NCI-H526 treated with DMSO at 0.1 percent for 48 hours (cell line): ENCODE measurements at regions not wholly inside any gene's neighbourhood (a gene's known extent, or its start where the extent isn't known, plus 50 kb on each side); places are given as distances from the start of the nearest gene placed in this dataset.
A peak's percentile ranks its signal among the peaks of the same experiment; 100 is the strongest.
"Not testable (repeated sequence)": the region's sequence is repeated elsewhere in the genome, so short reads cannot be mapped to it uniquely, and the experiment has no call there.

ENCODE experiments used
- DNase-seq: peaks from one replicate; lab custom pipeline; 2025; lab: John Stamatoyannopoulos, UW

DNA sequence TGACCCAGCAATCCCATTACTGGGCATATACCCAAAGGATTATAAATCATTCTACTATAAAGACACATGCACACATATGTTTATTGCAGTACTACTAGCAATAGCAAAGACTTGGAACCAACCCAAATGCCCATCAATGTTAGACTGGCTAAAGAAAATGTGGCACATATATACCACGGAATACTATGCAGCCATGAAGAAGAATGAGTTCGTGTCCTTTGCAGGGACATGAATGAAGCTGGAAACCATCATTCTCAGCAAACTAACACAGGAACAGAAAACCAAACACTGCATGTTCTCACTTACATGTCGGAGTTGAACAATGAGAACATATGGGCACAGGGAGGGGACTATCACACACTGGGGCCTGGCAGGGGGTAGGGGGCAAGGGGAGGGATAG is 183.0 kb downstream of the HACE1 start:
- DNase-seq: not testable (repeated sequence)

- not testable (repeated sequence) for DNase-seq
Observed at GRCh38 chr6:104675161-104675560, 184.6 kb downstream of the HACE1 start.

DNA sequence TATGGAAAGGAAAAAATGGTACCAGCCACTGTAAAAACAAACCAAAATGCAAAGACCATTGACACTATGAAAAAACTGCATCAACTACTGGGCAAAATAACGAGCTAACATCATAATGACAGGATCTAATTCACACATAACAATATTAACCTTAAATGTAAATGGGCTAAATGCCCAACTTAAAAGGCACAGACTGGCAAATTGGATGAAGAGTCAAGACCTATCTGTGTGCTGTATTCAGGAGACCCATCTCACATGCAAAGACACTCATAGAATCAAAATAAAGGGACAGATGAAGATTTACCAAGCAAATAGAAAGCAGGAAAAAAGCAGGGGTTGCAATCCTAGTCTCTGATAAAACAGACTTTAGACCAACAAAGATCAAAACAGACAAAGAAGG is 186.6 kb downstream of the HACE1 start:
- not testable (repeated sequence) for DNase-seq

DNA sequence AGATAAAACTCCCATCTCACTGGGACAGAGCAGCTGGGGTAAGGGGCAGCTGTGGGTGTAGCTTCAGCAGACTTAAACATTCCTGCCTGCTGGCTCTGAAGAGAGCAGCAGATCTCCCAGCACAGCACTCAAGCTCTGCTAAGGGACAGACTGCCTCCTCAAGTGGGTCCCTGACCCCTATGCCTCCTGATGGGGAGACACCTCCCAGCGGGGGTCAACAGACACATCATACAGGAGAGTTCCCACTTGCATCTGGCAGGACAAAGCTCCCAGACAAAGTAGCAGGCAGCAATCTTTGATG is 188.2 kb downstream of the HACE1 start:
- DNase-seq: not testable (repeated sequence)

DNA sequence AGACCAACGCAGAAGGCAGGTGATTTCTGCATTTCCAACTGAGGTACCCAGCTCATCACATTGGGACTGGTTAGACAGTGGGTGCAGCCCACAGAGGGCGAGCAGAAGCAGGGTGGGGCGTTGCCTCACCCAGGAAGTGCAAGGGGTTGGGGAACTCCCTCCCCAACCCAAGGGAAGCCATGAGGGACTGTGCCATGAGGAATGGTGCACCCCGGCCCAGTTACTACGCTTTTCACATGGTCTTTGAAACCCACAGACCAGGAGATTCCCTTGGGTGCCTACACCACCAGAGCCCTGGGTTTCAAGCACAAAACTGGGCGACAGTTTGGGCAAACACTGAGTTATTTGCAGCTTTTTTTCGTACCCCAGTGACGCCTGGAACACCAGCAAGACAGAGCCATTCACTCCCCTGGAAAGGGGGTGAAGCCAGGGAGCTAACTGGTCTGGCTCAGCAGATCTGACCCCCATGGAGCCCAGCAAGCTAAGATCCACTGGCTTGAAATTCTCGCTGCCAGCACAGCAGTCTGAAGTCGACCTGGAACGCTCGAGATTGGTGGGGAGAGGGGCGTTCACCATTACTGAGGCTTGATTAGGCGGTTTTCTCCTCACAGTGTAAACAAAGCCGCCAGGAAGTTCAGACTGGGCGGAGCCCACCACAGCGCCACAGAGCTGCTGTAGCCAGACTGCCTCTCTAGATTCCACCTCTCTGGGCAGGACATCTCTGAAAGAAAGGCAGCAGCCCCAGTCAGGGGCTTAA is 188.7 kb downstream of the HACE1 start:
- not testable (repeated sequence) for DNase-seq

DNA sequence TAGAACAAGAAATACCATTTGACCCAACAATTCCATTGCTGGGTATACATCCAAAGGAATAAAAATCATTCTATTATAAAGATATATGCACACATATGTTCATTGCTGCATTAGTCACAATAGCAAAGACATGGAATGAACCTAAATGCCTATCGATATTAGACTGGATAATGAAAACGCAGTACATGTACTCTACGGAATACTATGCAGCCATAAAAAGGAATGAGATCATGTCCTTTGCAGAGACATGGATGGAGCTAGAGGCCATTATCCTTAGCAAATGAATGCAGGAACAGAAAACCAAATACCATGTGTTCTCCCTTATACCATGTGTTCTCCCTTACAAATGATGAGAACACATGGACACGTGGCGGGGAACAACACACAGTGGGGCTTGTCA is 190.2 kb downstream of the HACE1 start:
- DNase-seq: no peak

DNA sequence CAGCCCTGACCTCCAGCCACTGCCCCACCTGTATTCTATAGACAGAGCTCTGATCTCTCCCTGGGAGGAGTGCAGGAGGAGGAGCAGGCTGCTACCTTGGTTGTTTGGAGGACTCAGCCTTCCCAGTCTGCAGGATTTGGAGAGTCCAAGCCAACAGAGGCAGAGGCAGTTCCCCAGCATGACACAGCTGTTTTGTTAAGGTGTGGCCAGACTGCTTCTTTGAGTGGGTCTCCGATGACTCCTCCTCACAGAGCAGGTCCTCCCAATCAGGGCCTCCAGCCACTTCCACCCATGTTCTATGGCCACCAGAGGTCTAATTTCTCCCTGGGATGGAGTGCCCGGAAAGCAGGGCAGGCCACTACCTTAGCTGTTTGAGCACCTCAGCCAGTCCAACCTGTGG is 203.5 kb downstream of the HACE1 start:
- DNase-seq: no peak

DNA sequence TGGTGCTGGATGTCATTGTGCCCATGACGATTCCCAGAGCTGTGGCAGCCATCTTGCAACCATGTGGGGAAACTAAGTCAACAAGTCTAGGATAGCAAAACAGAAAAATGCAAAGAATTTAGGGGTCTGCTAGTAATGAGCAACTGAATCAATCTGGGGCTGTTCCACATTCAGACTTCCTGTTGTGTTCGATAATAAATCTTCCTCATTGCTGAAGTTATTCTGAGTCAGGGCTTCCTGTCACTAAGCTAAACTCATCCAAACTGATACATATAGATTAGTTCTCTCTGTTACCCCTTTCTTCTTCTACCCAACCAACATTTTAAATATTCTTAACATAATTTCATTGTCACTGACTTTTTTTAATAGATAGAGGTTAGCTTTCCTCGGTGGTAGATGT is 205.9 kb downstream of the HACE1 start:
- DNase-seq: no peak

- no peak for DNase-seq
Observed at GRCh38 chr6:104648347-104648746, 211.4 kb downstream of the HACE1 start.

GRCh38 chr6:104644848-104645247 is 214.9 kb downstream of the HACE1 start:
- DNase-seq: no peak

DNA sequence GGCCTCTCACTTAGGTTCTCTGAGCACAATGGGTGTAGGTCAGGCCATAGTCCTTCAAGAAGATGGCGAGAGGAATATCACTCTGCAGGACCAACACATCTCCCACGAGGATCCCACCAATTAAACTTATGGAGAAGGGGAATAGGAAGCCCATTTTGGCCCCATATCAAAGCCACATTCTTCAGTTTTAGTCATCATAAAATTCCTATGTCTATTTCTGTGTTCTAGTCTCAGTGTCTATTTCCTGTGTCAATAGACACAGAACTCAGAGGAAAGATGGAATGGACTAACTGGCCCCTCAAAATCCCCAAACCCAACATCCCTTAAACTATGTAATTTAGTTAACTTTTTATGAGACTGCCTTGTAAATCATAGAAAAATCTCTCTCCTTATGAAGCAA is 216.8 kb downstream of the HACE1 start:
- DNase-seq: no peak

GRCh38 chr6:104640761-104641160 is 219.0 kb downstream of the HACE1 start:
- DNase-seq: no peak

DNA sequence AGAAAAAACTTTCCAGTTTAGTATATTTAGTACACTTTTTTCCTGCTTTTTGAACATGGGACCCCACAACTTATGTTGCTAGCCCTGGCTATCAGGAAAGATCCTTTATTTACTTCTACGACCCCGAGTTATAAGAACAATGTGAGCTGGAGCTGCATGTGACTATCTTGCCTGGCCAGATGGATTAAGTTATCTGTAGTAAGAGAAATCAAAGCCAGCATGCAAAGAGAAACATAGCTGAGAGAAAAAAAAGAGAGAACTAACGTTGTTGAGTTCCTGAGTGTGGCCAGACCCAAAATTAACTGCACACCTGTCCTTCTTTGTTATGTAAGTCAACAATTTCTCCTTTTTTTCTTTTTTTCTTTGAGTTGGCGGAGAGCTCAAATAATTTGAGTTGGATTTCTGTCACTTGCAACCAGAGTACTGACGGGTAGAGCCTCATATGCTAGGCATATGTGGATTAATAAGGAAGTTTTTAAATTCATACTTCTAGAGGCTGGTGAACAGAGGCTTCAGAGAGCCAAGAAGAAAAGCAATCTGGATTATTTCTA is 219.5 kb downstream of the HACE1 start:
- DNase-seq: no peak

DNA sequence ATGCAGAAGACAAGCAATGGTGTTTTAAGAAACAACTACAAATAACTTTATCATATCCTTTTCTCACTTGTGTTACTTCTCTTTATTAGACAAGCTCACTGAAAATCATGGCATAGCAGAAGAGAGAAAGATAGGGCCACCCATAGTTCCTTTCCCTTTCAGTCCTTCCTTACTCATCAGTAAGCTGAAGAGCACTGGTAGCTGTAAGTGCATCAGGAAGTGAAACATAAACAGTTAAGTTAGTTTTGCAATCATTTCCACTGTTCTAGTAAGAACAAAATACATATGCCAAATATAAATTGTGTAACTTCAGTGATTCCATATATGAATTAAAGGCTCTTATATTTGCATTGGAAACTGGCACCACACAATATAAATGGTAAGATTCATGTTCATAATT is 220.1 kb downstream of the HACE1 start:
- no peak for DNase-seq

DNA sequence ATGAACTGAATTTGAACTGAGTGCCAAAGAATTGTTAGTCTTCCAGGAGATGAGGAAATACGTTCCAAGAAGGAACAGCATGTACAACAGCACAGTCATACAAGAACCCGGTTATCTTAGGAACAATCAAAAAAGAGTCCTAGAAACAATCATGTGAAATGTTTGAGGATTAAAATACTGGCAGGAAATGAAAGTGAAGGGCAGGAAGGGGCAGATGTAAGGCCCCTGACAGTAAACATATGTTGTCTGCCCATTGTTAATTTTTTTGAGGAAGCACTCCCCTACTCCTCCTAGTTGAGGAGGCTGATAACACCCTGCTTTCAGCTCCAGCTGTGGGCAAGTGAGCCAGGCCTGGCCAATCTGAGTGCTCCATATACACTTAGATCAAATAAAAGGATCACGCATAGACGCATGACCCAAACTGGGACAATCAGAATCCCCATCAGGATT is 220.9 kb downstream of the HACE1 start:
- DNase-seq: no peak

DNA sequence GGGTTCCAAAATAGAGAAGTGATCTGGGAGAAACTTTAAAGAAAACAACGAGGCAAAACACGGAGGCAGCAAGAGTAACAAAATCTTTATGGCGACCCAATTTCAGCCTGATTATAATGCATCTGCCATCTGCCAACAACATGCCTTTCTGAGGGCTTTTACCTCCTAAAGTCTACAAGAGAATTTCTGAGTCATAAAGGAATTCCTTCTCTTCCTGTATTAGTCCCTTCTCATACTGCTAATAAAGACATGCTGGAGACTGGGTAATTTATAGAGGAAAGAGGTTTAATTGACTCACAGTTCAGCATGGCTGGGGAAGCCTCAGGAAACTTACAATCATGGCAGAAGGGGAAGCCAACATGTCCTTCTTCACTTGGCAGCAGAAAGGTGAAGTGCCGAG is 226.6 kb downstream of the HACE1 start:
- no peak for DNase-seq

GRCh38 chr6:104632588-104632987 is 227.1 kb downstream of the HACE1 start:
- peak; percentile 35 for DNase-seq

GRCh38 chr6:104630955-104631354 is 228.8 kb downstream of the HACE1 start:
- DNase-seq: no peak

DNA sequence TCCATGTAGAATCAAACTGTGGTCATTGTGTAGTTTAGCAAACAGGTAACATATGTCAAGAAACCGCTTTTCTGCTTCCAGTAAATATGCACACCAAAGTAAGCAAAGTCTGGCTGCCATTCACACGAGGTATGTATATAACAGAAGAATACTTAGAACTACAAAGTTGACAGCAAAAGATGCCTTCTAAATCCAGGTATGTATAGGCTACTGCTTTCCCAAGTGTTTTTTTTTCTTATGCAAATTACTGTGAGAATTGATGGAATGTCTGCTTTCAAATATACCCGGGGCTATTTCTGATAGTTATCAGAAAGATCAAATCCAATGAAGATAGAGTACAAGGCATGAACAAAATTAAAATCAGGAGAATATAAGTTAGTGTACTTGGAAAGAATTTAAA is 229.2 kb downstream of the HACE1 start:
- no peak for DNase-seq

DNA sequence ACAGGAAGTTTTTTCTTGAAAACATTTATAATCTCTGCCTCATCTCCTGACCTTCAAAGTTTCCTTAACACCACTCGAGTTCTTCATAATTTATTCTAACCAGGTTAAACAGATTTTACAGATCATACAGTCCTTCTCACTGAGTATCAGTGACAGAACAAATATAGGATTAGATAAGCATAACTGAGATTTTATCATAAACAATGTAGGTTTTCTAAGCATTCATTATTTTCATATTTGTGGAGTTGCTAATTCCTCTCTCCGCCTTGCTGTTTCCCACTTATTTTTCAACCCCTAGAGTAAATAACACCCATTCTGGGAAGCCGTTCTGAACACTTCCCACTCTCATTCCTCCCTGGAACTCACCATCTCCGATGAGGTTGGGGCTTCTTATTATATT is 229.9 kb downstream of the HACE1 start:
- DNase-seq: no peak

- DNase-seq: no peak
Observed at GRCh38 chr6:104625536-104625935, 234.2 kb downstream of the HACE1 start.

DNA sequence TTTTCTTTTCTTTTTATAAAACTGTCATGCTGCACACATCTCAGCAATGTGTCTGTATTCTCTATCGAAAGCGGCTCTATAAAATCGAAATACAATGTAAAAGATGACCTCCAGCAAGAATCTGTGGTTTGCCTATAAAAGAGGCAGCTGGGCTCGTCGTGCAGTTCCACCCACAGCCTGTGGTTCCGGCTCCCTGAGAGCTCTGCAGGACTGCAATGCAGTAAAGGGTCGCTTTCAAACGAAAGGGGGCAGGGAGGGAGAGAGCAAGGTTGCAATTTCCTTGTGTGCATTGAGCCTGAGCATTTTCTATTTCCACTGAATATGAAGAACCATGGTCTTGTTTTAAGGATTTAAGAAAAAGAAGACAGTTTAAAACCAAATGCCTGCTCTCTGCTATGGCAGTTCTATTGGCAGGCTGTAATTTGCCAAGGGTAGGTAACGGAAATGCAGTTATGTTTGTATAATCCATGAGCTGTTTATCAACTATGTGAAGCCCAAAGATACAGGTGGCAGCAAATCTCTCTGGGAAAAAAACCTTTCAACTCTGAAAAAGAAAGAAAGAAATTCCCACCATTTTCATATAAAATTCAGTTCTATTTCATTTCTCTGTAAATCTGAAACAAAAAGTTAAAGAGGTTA is 236.5 kb downstream of the HACE1 start:
- DNase-seq: no peak

DNA sequence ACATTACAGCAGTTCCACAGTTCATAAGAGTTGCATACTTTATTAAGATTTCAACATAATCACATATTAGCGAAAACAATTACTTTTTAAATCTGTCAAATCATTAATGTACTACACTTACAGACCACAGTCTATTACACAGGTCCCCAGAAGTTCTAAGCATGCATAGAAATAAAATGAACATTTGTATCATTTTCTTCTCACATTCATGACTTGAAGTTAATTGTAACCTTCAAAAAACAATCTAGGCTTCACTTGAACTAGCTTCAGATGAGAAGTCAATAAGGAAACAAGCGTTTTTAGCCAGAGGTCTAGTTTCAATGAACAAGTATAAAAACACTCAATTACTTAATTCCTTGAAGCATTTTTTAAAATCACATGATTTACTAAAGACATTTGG is 238.3 kb downstream of the HACE1 start:
- DNase-seq: no peak

GRCh38 chr6:104617591-104617990 is 242.1 kb downstream of the HACE1 start:
- no peak for DNase-seq
